Activated CD4-positive, alpha-beta T cell treated with anti-CD3 and anti-CD28 coated beads for 24 hours (primary cell): ENCODE measurements at regions not wholly inside any gene's neighbourhood (a gene's known extent, or its start where the extent isn't known, plus 50 kb on each side); places are given as distances from the start of the nearest gene placed in this dataset.
"Not testable (repeated sequence)": the region's sequence is repeated elsewhere in the genome, so short reads cannot be mapped to it uniquely, and the experiment has no call there.

ENCODE experiments used
- DNase-seq, 2 donors: peaks; one replicate each; pipeline ENCODE4 v3.0.0-alpha.2; 2020; ENCODE audit warnings: low read depth in 2 of 2

GRCh38 chr2:12024197-12024907 lies 277.9 kb downstream of the LPIN1 start:
- DNase-seq, result not testable (repeated sequence)

GRCh38 chr2:12027136-12027535 lies 280.7 kb downstream of the LPIN1 start:
- no peak for DNase-seq

- no peak for DNase-seq
These were observed 285.4 kb downstream of the LPIN1 start for GRCh38 chr2:12031866-12032265.

GRCh38 chr2:12032398-12032797 lies 286.0 kb downstream of the LPIN1 start:
- no peak for DNase-seq

GRCh38 chr2:12032975-12033374 lies 286.5 kb downstream of the LPIN1 start:
- no peak for DNase-seq

GRCh38 chr2:12033494-12033893 lies 287.1 kb downstream of the LPIN1 start:
- no peak for DNase-seq

GRCh38 chr2:12034382-12034781 lies 287.9 kb downstream of the LPIN1 start:
- DNase-seq, result no peak

GRCh38 chr2:12035029-12035720 lies 288.7 kb downstream of the LPIN1 start:
- no peak for DNase-seq

- no peak for DNase-seq
These were observed 289.7 kb downstream of the LPIN1 start for GRCh38 chr2:12035956-12036639.

- no peak for DNase-seq
These were observed 290.2 kb downstream of the LPIN1 start for GRCh38 chr2:12036640-12036983.

- no peak for DNase-seq
These were observed 290.9 kb downstream of the LPIN1 start for GRCh38 chr2:12037301-12037700.

GRCh38 chr2:12041236-12041635 lies 294.8 kb downstream of the LPIN1 start:
- no peak for DNase-seq

GRCh38 chr2:12043131-12043530 lies 296.7 kb downstream of the LPIN1 start:
- DNase-seq, result no peak

- no peak for DNase-seq
These were observed 298.4 kb downstream of the LPIN1 start for GRCh38 chr2:12044857-12045256.

- DNase-seq, result no peak
These were observed 299.4 kb downstream of the LPIN1 start for GRCh38 chr2:12045864-12046291.

GRCh38 chr2:12046641-12047040 lies 300.2 kb downstream of the LPIN1 start:
- DNase-seq, result no peak

- DNase-seq, result no peak
These were observed 301.3 kb downstream of the LPIN1 start for GRCh38 chr2:12047761-12048160.

GRCh38 chr2:12048550-12048949 lies 302.1 kb downstream of the LPIN1 start:
- DNase-seq, result no peak

- DNase-seq, result no peak
These were observed 304.0 kb downstream of the LPIN1 start for GRCh38 chr2:12050396-12050795.

- DNase-seq, result no peak
These were observed 305.4 kb downstream of the LPIN1 start for GRCh38 chr2:12051831-12052230.

- no peak for DNase-seq
These were observed 306.4 kb downstream of the LPIN1 start for GRCh38 chr2:12052796-12053195.

- no peak for DNase-seq
These were observed 308.7 kb downstream of the LPIN1 start for GRCh38 chr2:12054956-12055618.
